H9 (cell line): ENCODE measurements at regions not wholly inside any gene's neighbourhood (a gene's known extent, or its start where the extent isn't known, plus 50 kb on each side); places are given as distances from the start of the nearest gene placed in this dataset.

Experiments
- DNase-seq: peaks from one replicate; pipeline ENCODE4 v3.0.0-alpha.2; 2017
- H2AFZ ChIP-seq: one replicate; pipeline ENCODE4 v1.6.1; 2013; ENCODE audit warnings: mild to moderate bottlenecking, low read length, control low read depth, moderate library complexity
- H2AK5ac ChIP-seq: 2 replicates; pipeline ENCODE4 v1.6.1; 2013; ENCODE audit warnings: low read length, control low read depth, mixed read lengths; ENCODE audit not compliant: insufficient read length
- H2BK120ac ChIP-seq: one replicate; pipeline ENCODE4 v1.6.1; 2013; ENCODE audit warnings: low read depth, mild to moderate bottlenecking, low read length, control low read depth, inconsistent platforms; ENCODE audit not compliant: poor library complexity, severe bottlenecking
- H2BK12ac ChIP-seq: 2 replicates; pipeline ENCODE4 v1.6.1; 2013; ENCODE audit warnings: low read length, control low read depth, mixed read lengths, low read depth; ENCODE audit not compliant: insufficient read length
- H2BK15ac ChIP-seq: 2 replicates; pipeline ENCODE4 v1.6.1; 2013; ENCODE audit warnings: low read depth, low read length, control low read depth
- H2BK20ac ChIP-seq: one replicate; pipeline ENCODE4 v1.6.1; 2013; ENCODE audit warnings: low read depth, mild to moderate bottlenecking, low read length, control low read depth, inconsistent platforms; ENCODE audit not compliant: poor library complexity, severe bottlenecking
- H2BK5ac ChIP-seq: 2 replicates; pipeline ENCODE4 v1.6.1; 2013; ENCODE audit warnings: low read length, control low read depth, mixed read lengths; ENCODE audit not compliant: insufficient read length
- H3K14ac ChIP-seq: 2 replicates; pipeline ENCODE4 v1.6.1; 2013; ENCODE audit warnings: low read length, control low read depth; ENCODE audit not compliant: insufficient read depth
- H3K18ac ChIP-seq: 2 replicates; pipeline ENCODE4 v1.6.1; 2013; ENCODE audit warnings: low read depth, mild to moderate bottlenecking, mixed read lengths, low read length, control low read depth; ENCODE audit not compliant: insufficient read length
- H3K23ac ChIP-seq: 2 replicates; pipeline ENCODE4 v1.6.1; 2013; ENCODE audit warnings: low read length, control low read depth, mixed read lengths, low read depth; ENCODE audit not compliant: insufficient read length
- H3K23me2 ChIP-seq: 2 replicates; pipeline ENCODE4 v1.6.1; 2013; ENCODE audit warnings: low read depth, mild to moderate bottlenecking, mixed read lengths, low read length, control low read depth; ENCODE audit not compliant: insufficient read length, poor library complexity, severe bottlenecking
- H3K27ac ChIP-seq: 2 replicates; pipeline ENCODE4 v1.5.1; 2013; ENCODE audit warnings: low read length, control low read depth, mixed read lengths, low read depth; ENCODE audit not compliant: insufficient read length
- H3K27me3 ChIP-seq: 2 replicates; pipeline ENCODE4 v1.6.1; 2013; ENCODE audit warnings: low read length, control low read depth, inconsistent platforms; ENCODE audit not compliant: insufficient read depth
- H3K4ac ChIP-seq: 2 replicates; pipeline ENCODE4 v1.6.1; 2013; ENCODE audit warnings: low read depth, mild to moderate bottlenecking, control low read depth, inconsistent platforms, low read length, moderate library complexity
- H3K4me1 ChIP-seq: 2 replicates; pipeline ENCODE4 v1.6.1; 2013; ENCODE audit warnings: low read length, control low read depth, inconsistent platforms; ENCODE audit not compliant: insufficient read depth
- H3K4me2 ChIP-seq: 2 replicates; pipeline ENCODE4 v1.6.1; 2013; ENCODE audit warnings: low read length, control low read depth, mixed read lengths; ENCODE audit not compliant: insufficient read length, insufficient read depth
- H3K56ac ChIP-seq: 2 replicates; pipeline ENCODE4 v1.6.1; 2013; ENCODE audit warnings: low read depth, mild to moderate bottlenecking, mixed read lengths, low read length, control low read depth; ENCODE audit not compliant: insufficient read length
- H3K79me1 ChIP-seq: 2 replicates; pipeline ENCODE4 v1.6.1; 2013; ENCODE audit warnings: low read depth, mild to moderate bottlenecking, moderate library complexity, low read length, control low read depth, inconsistent platforms; ENCODE audit not compliant: insufficient read depth, poor library complexity, severe bottlenecking
- H3K79me2 ChIP-seq: 2 replicates; pipeline ENCODE4 v1.6.1; 2013; ENCODE audit warnings: low read length, control low read depth, inconsistent platforms; ENCODE audit not compliant: insufficient read depth
- H3K9ac ChIP-seq: 2 replicates; pipeline ENCODE4 v1.6.1; 2013; ENCODE audit warnings: low read length, control low read depth, mixed read lengths; ENCODE audit not compliant: insufficient read length; ENCODE audit errors: extremely low read depth
- H3K9me3 ChIP-seq: one replicate; pipeline ENCODE4 v1.6.1; 2013; ENCODE audit warnings: low read depth, low read length, inconsistent platforms; ENCODE audit not compliant: control insufficient read depth
- H3T11ph ChIP-seq: one replicate; pipeline ENCODE4 v1.6.1; 2013; ENCODE audit warnings: mild to moderate bottlenecking, low read length, control low read depth, inconsistent platforms
- H4K20me1 ChIP-seq: one replicate; pipeline ENCODE4 v1.6.1; 2013; ENCODE audit not compliant: control insufficient read depth, insufficient read length, insufficient read depth
- H4K5ac ChIP-seq: 2 replicates; pipeline ENCODE4 v1.6.1; 2013; ENCODE audit warnings: low read depth, mild to moderate bottlenecking, mixed read lengths, low read length, control low read depth; ENCODE audit not compliant: insufficient read length
- H4K8ac ChIP-seq: replicated peaks from 2 replicates; pipeline ENCODE4 v1.6.1; 2013; ENCODE audit warnings: low read length, control low read depth, mixed read lengths, low read depth; ENCODE audit not compliant: insufficient read length
- H4K91ac ChIP-seq: 2 replicates; pipeline ENCODE4 v1.6.1; 2013; ENCODE audit warnings: low read depth, mild to moderate bottlenecking, moderate library complexity, mixed read lengths, low read length, control low read depth; ENCODE audit not compliant: insufficient read length
- H3K27ac Mint-ChIP-seq, 3 experiments: 2 replicates in 2 of 3; 3 replicates in 1 of 3; pipeline ENCODE4 v1.8.0; 2020 to 2021; ENCODE audit warnings: mixed read lengths in 3 of 3, mild to moderate bottlenecking in 1 of 3, moderate library complexity in 1 of 3
- H3K27me3 Mint-ChIP-seq: 2 replicates; pipeline ENCODE4 v1.8.0; 2021; ENCODE audit warnings: low read depth, mild to moderate bottlenecking, moderate library complexity, mixed read lengths
- H3K36me3 Mint-ChIP-seq, 3 experiments: 2 replicates in 2 of 3; 3 replicates in 1 of 3; pipeline ENCODE4 v1.8.0; 2020 to 2021; ENCODE audit warnings: low read depth in 3 of 3, mixed read lengths in 3 of 3; ENCODE audit not compliant: insufficient read depth in 1 of 3
- H3K4me1 Mint-ChIP-seq, 2 experiments: 2 replicates each; pipeline ENCODE4 v1.8.0; 2020; ENCODE audit warnings: mixed read lengths in 2 of 2
- H3K4me3 Mint-ChIP-seq, 2 experiments: 2 replicates in 1 of 2; 3 replicates in 1 of 2; pipeline ENCODE4 v1.8.0; 2020 to 2021; ENCODE audit warnings: mild to moderate bottlenecking in 2 of 2, mixed read lengths in 2 of 2, moderate library complexity in 1 of 2
- H3K9me3 Mint-ChIP-seq, 2 experiments: 2 replicates in 1 of 2; 3 replicates in 1 of 2; pipeline ENCODE4 v1.8.0; 2020; ENCODE audit warnings: mild to moderate bottlenecking in 2 of 2, mixed read lengths in 2 of 2, moderate library complexity in 1 of 2
- WGBS: extraction: QIAGEN DNeasy Blood & Tissue Kit; methylation state at CpG from one replicate; pipeline ENCODE4 v1.1.7; 2013; ENCODE audit warnings: missing lambda C conversion rate, low lambda C conversion rate, mixed read lengths; ENCODE audit not compliant: insufficient read length; ENCODE audit errors: extremely low coverage; 5-methylcytosine and 5-hydroxymethylcytosine counted together
- TF ChIP-seq, protein P1 (sequence below): fragments of 200-600 bp; sonication (generic); conservative IDR thresholded peaks from 3 replicates; pipeline ENCODE4 v1.8.0; 2021; ENCODE audit warnings: antibody characterized with exemption, mild to moderate bottlenecking

- no peaks in the 10 kb centered on the region for H3K79me1 ChIP-seq
- no peak overlapping the region for H2AFZ ChIP-seq
- no peak overlapping the region for H2BK120ac ChIP-seq
- no peak overlapping the region for H3K56ac ChIP-seq
- WGBS: no CpG with 5 or more reads among the region's 3 CpGs
- H2AK5ac ChIP-seq: no peak overlapping the region
- H3K27ac Mint-ChIP-seq: peak overlapping the region in 1 of 3 experiments; percentile 71; a peak in 1 of 7 replicates
- H4K20me1 ChIP-seq: no peaks in the 10 kb centered on the region
- no peaks in the 10 kb centered on the region for H3K79me2 ChIP-seq
- H3K23ac ChIP-seq: no peak overlapping the region
- no peak overlapping the region for H2BK5ac ChIP-seq
- H2BK12ac ChIP-seq: no peak overlapping the region
- H3K9ac ChIP-seq: no peak overlapping the region
- H3K4me1 ChIP-seq: no peaks in the 10 kb centered on the region; the same call in 1 of the 2 replicates
- TF ChIP-seq, protein P1, sequence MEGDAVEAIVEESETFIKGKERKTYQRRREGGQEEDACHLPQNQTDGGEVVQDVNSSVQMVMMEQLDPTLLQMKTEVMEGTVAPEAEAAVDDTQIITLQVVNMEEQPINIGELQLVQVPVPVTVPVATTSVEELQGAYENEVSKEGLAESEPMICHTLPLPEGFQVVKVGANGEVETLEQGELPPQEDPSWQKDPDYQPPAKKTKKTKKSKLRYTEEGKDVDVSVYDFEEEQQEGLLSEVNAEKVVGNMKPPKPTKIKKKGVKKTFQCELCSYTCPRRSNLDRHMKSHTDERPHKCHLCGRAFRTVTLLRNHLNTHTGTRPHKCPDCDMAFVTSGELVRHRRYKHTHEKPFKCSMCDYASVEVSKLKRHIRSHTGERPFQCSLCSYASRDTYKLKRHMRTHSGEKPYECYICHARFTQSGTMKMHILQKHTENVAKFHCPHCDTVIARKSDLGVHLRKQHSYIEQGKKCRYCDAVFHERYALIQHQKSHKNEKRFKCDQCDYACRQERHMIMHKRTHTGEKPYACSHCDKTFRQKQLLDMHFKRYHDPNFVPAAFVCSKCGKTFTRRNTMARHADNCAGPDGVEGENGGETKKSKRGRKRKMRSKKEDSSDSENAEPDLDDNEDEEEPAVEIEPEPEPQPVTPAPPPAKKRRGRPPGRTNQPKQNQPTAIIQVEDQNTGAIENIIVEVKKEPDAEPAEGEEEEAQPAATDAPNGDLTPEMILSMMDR: no peak
- H3K36me3 Mint-ChIP-seq: no peaks in the 10 kb centered on the region
- no peak overlapping the region for H3K27ac ChIP-seq
- peaks cover 4% of the 10 kb centered on the region; the same call in 1 of the 2 replicates for H3K27me3 Mint-ChIP-seq
- H2BK15ac ChIP-seq: no peak overlapping the region
- H3K4ac ChIP-seq: no peak overlapping the region
- H3K18ac ChIP-seq: no peak overlapping the region
- no peak overlapping the region for H3K14ac ChIP-seq
- H3K4me2 ChIP-seq: no peak overlapping the region
- H4K5ac ChIP-seq: no peak overlapping the region
- H3K9me3 ChIP-seq: no peaks in the 10 kb centered on the region
- H3K23me2 ChIP-seq: no peaks in the 10 kb centered on the region
- H4K91ac ChIP-seq: no peak overlapping the region
- no peak for DNase-seq
- no peaks in the 10 kb centered on the region for H3K27me3 ChIP-seq
- H4K8ac ChIP-seq: no peak overlapping the region
- H3K9me3 Mint-ChIP-seq: no peaks in the 10 kb centered on the region; a peak in 1 of 5 replicates
- H3T11ph ChIP-seq: no peak overlapping the region
- H2BK20ac ChIP-seq: no peak overlapping the region
- H3K4me3 Mint-ChIP-seq: no peak overlapping the region
- H3K4me1 Mint-ChIP-seq: peaks cover 9 to 10% of the 10 kb centered on the region in 2 experiments
These were observed 119.0 kb upstream of the SLC6A14 start for GRCh38 chrX:116317409-116317808.
